ENCODE measurements at regions not wholly inside any gene's neighbourhood (a gene's known extent, or its start where the extent isn't known, plus 50 kb on each side); places are given as distances from the start of the nearest gene placed in this dataset.
A peak's percentile ranks its signal among the peaks of the same experiment; 100 is the strongest.

DNA sequence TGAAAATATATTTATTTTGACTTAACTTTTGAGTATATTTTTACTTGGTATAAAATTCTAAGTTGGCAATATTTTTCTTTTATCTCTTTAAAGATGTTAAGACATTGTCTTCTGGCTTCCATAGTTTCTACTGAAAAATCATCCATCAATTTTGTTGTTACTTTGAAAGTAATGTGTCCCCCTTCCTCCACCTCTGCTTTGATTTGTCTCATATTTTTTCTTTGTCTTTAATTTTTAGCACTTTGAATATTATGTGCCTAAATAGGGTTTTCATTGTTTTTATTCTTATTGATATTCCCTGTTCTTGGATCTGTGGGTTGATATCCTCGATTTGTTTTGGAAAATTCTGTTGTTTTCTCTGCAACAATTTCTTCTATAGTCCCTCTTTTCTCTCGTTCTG is 157.4 kb downstream of the CD47 start:
- TF ChIP-seq CTCF (IDR thresholded peaks at IDR 0.05) (no peak), POLR2A (IDR thresholded peaks at IDR 0.05) (no peak)
- DNase-seq: no peak
- intact Hi-C loops (cut with DNase I; ENCODE audit: low total_unique reads): no loop called here
- no peaks in the 10 kb centered on the region for H3K9me3 ChIP-seq
- H3K27me3 ChIP-seq: no peaks in the 10 kb centered on the region
- no peaks in the 10 kb centered on the region for H3K36me3 ChIP-seq
- no peak overlapping the region for H3K4me3 ChIP-seq
- H3K27ac ChIP-seq: no peak overlapping the region
- no peaks in the 10 kb centered on the region for H3K4me1 ChIP-seq

- H3K9me3 ChIP-seq: no peaks in the 10 kb centered on the region
- no peaks in the 10 kb centered on the region for H3K4me1 ChIP-seq
- no peaks in the 10 kb centered on the region for H3K36me3 ChIP-seq
- H3K27ac ChIP-seq: no peak overlapping the region
- H3K27me3 ChIP-seq: no peaks in the 10 kb centered on the region
- intact Hi-C loops (cut with DNase I; ENCODE audit: low total_unique reads): no loop called here
- TF ChIP-seq CTCF (IDR thresholded peaks at IDR 0.05): no peak
- no peak for TF ChIP-seq POLR2A (IDR thresholded peaks at IDR 0.05)
- DNase-seq: no peak
- no peak overlapping the region for H3K4me3 ChIP-seq
These were observed 159.5 kb downstream of the CD47 start for GRCh38 chr3:107931326-107931725.

GRCh38 chr3:107929088-107929487 is 161.7 kb downstream of the CD47 start:
- TF ChIP-seq CTCF (IDR thresholded peaks at IDR 0.05) (no peak), POLR2A (IDR thresholded peaks at IDR 0.05) (no peak)
- no peak for DNase-seq
- Histone ChIP-seq H3K36me3 (no peaks in the 10 kb centered on the region), H3K27ac (no peak overlapping the region), H3K27me3 (no peaks in the 10 kb centered on the region), H3K4me3 (no peak overlapping the region), H3K4me1 (no peaks in the 10 kb centered on the region), H3K9me3 (no peaks in the 10 kb centered on the region)
- intact Hi-C loops (cut with DNase I; ENCODE audit: low total_unique reads): no loop called here

DNA sequence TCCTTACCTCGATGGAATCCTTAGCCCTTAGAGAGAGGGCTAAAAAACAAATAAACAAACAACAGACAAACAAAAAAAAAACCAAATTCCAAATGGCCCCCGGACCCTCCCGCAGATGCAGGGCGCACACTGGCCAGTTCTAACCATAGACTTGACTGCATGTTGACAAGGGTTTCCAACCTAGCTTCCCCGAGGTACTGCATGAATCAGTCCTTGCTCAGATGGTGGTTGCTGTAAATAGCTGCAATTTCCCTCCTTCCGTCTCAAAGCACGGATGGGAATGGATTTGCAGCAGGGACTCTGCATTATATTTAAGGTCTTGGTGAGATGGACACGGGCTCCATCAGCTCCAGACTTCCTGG is 162.8 kb downstream of the CD47 start:
- TF ChIP-seq POLR2A (IDR thresholded peaks at IDR 0.05): no peak
- TF ChIP-seq CTCF (IDR thresholded peaks at IDR 0.05): no peak
- peak overlapping the region; percentile 0 to 42 for H3K27ac ChIP-seq
- no peak for DNase-seq
- H3K27me3 ChIP-seq: no peaks in the 10 kb centered on the region
- no peaks in the 10 kb centered on the region for H3K36me3 ChIP-seq
- H3K4me3 ChIP-seq: peak overlapping the region; percentile 33 to 40
- no peaks in the 10 kb centered on the region for H3K9me3 ChIP-seq
- H3K4me1 ChIP-seq: no peaks in the 10 kb centered on the region
- intact Hi-C loops (cut with DNase I; ENCODE audit: low total_unique reads): no loop called here

DNA sequence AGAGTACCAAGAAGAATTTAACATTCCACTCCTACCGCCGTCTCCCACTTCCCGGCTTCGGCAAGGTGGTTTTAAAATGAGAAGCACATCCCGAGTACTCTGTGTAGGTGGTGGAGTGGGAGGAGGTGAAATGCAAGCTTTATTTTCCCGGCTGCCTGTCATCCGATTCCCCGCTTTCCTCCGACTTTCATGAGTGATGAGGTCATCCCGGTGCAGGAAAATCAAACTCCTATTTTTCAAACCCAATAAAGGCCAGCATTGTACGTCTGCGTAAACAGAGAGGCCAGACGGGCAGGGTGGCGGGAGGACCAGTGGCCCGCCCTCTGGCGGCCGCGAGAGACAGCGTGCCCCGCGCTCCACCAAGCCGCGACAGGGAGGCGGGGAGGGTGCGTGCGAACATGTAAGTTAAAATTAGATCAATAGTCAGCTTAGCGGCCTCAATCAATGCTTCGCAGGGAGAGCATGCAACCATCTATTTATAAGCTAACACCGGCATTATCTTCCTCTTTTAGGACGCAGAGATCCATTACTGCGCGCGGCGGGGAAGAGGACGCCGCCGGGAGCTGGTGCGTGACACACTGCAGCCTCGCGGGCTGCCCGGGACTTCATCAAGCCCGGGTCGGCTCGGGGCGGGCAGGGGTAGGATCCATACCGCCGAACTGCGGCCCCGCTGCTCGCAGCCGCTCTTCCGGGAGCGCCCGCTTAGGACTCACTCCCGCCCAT is 163.3 kb downstream of the CD47 start:
- peak; percentile 51 to 72 for DNase-seq
- no peaks in the 10 kb centered on the region for H3K36me3 ChIP-seq
- H3K9me3 ChIP-seq: no peaks in the 10 kb centered on the region
- intact Hi-C loops (cut with DNase I; ENCODE audit: low total_unique reads): no loop called here
- TF ChIP-seq CTCF (IDR thresholded peaks at IDR 0.05): peak; percentile 76 to 97 (median 82)
- TF ChIP-seq POLR2A (IDR thresholded peaks at IDR 0.05): no peak
- peak overlapping the region; percentile 33 to 40 for H3K4me3 ChIP-seq
- H3K4me1 ChIP-seq: no peaks in the 10 kb centered on the region
- H3K27me3 ChIP-seq: no peaks in the 10 kb centered on the region
- peak overlapping the region; percentile 0 to 42 for H3K27ac ChIP-seq

Data from uterus (tissue), 3 donors.